ENCODE measurements at regions not wholly inside any gene's neighbourhood (a gene's known extent, or its start where the extent isn't known, plus 50 kb on each side); places are given as distances from the start of the nearest gene placed in this dataset.

GRCh38 chr2:153645599-153645998, 167.0 kb upstream of the RPRM start:
- no peak for TF ChIP-seq POLR2A (IDR thresholded peaks at IDR 0.05; ENCODE audit: low read depth, low read length)
- TF ChIP-seq POLR2AphosphoS5 (IDR thresholded peaks at IDR 0.05; ENCODE audit: low read depth, low read length), result no peak
- no peak for TF ChIP-seq TAF1 (IDR thresholded peaks at IDR 0.05; ENCODE audit: borderline replicate concordance, low read depth, low read length)
